SK-N-DZ (cell line): ENCODE measurements at regions not wholly inside any gene's neighbourhood (a gene's known extent, or its start where the extent isn't known, plus 50 kb on each side); places are given as distances from the start of the nearest gene placed in this dataset.

Source experiments
- DNase-seq: peaks from one replicate; pipeline ENCODE4 v3.0.0-alpha.2; 2015; ENCODE audit warnings: low spot score

DNA sequence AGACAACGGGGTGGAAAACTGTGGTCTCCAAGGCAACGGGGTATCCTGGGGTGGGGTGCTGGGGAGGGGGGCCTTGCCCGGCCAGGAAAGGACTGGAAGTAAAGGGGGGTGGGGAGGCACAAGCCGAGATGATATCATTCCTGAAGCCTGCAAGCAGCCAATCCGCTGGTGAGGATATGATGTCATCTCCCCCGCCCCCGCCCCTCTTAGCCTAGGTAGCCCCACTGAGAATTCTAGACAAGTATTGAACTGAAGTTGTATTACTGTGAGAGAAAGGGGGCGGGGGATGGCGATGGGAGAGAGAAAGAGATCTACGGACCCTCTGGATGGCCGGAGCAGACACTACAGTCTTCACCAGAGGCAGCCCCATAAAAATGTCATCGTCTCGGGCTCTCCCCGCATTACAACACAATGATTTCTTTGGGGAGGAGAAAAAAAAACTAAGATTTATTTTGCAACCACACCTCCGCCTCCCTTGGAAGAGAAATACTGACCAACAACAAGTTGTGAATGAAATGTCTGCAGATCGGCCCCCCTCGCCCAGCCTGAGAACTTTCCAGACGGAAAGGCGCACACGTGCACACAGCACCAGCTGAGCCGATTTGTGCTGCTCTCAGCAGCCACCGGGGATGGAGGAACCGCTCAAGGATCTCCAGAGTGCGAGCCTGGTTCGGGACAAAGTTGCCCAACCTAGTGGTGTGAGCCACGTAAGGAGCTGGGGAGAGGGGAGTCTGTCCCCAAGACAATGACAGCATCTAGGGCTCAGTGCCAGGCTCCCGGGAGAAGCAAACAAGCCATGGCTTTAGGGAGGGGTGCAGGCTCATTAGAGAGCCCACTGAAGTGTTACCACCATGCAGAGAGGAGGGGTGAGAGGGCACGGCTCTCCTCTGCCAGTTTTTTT lies 222.1 kb downstream of the SOX9 start:
- peak; percentile 49 for DNase-seq

DNA sequence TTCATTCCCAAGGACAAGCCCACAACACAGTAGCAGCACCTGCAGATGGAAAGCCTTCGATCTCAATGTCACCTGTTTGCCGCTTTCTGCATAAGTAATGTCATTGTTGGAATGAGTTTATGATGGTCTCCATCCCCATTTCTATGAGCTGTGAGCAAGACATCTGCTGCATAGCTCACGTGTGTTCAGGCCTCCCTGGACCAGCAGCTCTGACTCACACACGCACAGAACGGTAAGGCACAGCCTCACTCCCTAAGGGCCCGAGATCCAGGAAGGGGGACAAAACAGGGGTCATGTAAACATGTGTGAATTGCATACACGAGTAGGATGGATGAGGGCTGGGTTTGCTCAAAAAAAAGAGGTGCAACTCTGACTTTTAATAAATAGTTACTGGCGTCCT lies 223.1 kb downstream of the SOX9 start:
- no peak for DNase-seq

DNA sequence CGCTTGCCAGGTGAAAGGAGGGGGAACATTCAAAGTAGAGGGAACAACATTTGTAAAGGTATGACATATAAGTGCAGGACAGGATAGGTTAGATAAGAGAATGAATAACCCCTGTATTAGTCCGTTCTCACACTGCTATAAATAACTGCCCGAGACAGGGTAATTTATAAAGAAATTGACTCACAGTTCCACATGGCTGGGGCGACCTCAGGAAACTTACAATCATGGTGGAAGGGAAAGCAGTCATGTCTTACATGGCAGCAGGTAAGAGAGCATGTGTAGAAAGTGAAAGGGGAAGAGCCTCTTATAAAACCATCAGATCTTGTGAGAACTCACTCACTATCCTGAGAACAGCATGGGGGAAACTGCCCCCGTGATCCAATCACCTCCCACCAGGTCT lies 223.8 kb downstream of the SOX9 start:
- no peak for DNase-seq

DNA sequence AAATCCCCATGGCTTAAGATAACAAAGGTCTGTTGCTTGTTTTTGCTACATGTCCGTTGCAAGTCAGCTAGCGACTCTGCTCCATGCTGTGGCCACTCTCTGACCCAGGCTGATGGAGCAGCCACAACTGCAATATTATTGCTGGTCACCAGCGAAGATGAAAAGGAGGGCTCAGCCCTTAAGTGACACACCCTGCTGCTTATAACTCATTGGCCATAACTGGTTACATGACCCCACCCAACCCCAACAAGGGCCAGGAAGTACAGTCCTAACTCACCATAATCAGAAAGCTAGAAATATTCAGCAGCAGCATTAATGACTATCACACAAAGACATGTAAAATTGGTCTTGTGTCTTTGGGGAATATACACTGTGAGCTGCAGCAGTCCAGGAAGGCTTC lies 224.3 kb downstream of the SOX9 start:
- no peak for DNase-seq

DNA sequence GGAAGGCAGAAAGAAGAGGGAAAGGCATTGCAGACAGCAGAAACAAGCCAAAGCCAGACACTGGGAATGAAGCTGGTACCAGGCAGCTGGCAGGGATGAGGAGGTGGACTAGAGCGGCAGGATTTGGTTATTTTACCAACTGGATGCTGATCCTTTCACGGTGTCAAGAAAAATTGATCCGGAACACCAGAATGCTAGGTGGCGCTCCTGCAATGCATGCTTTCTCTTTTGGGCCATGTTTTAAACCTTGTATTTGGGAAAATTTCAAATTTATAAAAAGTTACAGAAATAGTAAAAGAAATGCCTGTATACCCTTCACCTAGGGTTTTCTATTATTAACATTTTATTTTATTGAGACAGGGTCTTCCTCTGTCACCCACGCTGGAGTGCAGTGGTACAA lies 224.7 kb downstream of the SOX9 start:
- DNase-seq: no peak

DNA sequence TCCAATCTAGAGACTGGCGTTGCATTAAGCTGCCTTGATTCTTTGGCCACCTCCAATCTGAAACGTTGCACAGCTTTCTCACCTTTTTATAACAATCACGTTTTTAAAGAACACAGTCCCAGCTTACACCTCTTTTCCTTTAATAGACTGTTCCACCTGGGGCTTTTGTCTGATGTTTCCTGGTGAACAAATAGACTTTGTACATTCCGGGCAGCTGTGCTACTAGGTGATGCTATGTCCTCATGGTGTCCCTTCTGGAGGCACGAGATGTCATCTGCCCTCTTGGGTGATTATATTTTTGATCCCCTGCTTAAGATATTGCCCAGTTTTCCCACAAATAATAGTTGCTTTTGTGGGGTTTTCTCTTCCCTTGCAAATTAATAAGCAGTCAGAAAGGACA lies 225.5 kb downstream of the SOX9 start:
- DNase-seq: no peak

DNA sequence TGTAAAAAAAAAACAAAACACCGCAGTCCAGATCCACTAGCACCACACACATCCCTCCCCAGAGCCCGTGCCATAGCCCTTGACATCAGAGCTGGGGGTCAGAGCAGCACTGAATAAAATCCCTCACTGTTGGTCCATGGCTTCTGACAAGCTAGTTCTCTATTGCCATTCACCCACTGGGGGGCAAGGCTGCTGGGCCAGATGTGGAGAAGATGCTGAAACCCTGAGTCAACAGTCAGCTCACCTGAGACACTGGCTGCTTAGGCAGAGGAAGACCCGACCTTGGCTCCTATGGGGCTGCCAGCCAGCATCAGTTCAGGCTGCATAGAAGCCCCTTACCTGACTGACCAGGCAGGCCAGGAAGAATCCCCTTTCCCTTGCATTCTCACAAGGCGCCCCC lies 228.2 kb downstream of the SOX9 start:
- no peak for DNase-seq

DNA sequence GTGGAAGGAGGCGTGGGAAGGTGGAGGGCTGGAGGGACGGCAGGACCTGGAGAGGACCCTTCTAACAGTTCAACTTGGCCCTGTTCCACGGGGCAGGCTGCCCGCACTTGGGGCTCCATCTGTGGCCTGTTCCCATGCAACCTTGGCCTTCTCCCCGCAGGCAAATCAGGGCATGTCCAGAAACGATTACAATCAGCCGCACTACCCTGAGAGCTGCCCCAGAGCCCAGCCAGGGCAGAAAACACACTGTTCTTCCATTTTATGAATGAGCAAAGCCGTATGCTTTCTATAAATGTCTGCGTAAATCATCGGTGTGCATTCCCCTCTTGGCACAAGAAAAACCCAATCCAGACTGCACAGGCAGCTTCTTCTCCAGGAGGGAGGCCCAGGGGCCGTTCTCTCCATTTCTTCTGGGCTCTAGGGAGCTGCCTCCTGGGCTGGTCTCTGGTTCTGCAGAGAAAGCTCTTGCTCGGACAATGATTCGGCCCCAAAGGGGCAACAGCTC lies 228.7 kb downstream of the SOX9 start:
- DNase-seq: peak; percentile 47

DNA sequence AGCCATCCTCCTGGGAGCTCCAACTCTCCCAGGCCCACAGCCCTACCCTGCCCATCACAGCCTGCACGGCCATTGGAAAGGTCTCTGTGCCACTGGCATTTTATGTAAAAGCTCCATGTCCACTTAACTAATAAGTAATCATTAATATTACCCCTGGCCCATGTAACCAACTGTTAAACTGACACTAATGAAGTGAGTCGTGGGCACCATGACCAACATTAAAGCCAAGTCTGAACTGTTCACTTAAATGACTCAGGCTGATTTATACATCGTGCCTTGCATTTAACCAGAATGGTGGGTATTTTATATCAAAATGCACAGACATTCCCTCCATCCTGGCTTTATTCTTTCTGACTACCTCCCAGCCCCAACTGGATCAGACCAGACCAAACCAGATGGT lies 229.3 kb downstream of the SOX9 start:
- DNase-seq: no peak

DNA sequence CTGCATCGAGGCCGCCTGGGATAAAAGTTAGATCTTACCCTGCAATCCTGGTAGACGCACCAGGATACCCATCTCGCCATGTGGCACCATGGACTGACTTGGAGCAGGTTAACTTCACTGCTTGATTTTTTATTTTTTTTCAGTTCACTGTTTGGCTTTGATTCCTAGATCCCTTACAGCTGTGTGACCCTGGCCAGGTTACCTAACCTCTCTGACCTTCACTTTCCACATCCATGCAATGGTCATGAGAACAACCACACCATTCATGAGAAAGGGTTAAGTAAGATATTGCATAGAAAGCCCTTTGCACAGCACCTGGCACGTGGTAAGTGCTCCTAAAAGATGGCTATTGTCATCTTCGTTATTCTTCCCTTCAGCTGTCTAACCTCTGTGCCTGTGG lies 230.5 kb downstream of the SOX9 start:
- no peak for DNase-seq

DNA sequence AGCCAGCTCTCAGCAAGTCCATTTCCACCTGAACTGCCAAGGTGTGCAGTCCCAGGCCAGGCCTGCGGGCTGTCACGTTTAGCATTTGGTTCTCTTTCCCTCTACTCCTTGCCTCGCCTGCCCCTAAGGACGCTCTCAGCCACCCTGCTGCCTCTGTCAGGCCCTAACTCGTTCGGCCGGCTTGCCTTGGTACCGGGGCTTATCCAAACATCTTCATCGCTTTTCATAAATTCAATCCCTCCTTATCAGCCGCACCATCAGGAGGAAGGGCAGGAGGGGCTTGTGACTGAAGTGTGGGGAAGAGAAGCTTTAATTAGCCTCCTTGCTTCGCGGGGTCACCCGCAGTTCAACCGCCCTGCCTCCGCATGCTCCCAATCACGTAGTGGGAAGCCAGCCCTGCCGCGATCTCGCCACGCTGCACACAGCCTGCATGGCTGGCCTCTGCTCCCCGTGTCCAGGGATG lies 231.1 kb downstream of the SOX9 start:
- DNase-seq: peak; percentile 78

DNA sequence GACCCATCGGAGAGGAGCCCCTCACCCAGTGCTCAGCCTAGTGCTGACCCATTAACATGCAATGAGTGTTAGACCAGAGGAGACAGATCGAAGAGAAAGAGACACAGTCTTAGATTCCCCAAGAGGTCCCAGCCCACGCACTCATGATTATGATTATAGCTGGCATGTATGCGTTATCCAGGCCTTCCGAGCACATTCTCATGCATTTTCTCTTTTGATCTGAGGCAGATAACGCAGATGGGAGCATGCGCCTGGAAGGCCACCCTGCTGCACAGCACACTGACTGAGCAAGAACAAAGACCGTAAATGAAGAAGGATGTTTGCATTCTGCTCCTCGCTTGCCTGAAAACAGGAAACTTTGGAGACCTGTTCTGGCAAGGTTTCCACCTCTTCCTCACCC lies 232.7 kb downstream of the SOX9 start:
- peak; percentile 87 for DNase-seq

DNA sequence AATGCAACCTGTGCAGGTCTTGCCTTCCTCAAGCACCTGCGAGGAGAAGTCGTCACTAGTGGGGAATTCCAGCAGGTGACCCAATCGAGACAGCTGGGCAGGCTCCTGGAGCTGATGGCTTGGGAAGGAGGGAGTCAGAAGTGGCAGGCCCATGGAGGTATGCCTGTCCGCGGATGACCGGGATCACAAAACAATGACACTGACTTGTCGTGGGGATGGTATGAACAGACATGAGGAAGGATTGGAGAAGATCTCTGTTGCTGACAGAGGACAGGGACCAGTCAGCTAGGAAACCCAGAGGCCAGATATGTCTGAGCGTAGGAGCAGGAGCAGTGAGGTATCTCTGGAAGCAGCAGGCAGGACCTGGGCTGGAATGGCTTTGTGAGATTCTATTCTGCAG lies 233.3 kb downstream of the SOX9 start:
- peak; percentile 65 for DNase-seq

DNA sequence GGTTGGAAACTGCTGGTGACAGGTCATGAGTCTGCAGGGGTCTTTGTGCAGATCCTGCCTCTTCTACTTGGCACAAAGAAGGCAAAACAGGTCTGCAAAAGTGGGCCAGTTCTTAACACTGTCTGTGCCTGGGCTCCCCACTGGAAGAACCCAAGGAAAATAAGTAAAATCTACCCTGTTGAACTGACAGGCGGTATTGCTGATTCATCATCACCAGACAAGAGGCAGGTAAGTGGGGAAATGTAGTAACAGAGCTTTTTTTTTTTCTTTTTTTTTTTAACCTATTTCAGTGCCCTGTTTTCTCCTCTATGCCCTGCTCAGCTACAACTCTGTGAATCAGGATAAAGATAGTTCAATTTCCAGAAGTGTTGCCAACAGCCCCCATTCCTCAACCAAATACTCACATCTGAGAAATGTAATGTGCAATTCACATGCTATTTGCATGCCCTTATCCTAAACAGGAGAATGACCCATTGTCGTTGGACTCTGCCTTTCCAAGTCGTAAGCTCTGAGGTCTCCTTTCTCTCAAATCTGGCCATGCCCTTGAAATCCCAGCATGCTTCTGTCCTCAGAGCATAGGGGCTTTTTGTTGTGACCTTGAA lies 237.0 kb downstream of the SOX9 start:
- no peak for DNase-seq

DNA sequence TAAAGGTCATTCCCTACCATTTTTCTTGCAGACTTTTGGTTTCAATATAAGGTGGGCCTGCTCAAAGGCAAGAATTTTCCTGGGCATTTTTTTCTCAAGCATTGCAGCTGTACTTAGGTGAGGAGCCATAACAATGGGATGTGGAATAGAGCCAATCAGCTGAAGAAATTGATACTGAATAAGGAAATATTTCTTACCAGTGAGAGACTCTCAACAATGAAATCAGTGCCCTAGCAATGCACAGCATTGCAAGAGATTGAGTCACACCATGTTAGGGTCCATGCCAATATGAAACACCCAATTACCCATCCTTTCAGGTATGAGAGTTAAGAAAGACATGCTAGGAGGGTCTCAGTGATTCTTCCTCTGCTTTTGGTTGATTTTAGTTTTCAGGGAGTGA lies 237.6 kb downstream of the SOX9 start:
- no peak for DNase-seq

DNA sequence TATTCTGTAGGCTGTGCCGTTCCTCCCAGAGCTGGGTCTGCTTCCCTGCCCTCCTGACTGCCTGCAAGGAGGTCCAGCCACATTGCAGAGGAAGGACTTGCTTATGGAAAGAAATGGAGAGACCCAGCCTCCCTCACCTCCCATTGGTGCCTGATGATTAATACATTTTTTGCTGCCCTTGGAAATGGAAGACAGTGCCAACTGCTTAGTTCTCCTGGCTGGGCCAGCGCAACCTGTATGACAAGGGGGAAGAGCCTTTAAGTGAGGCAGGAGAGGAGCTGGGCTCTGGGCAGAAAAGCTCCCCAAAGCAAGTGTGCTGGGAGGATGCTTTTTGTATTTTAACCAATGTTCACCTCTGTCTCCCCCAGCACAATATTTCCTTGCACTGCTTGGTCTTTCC lies 238.5 kb downstream of the SOX9 start:
- no peak for DNase-seq

DNA sequence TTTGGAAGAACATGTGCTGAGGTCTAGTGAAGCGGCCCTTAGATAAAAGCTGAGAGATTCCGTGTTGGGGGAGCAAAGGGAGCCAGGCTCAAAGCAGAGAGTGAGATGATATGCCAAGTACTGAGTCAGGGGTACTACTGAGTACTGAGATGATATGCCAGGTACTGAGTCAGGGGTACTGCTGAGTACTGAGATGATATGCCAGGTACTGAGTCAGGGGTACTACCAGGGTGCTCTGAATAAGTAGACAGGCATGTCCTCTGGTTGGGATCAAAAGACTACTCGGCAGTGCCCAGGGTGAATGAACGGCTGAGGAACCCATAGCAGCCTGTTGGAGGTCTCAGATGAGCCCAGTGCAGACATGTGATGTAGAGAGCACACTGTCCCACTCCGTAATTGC lies 239.0 kb downstream of the SOX9 start:
- DNase-seq: no peak

DNA sequence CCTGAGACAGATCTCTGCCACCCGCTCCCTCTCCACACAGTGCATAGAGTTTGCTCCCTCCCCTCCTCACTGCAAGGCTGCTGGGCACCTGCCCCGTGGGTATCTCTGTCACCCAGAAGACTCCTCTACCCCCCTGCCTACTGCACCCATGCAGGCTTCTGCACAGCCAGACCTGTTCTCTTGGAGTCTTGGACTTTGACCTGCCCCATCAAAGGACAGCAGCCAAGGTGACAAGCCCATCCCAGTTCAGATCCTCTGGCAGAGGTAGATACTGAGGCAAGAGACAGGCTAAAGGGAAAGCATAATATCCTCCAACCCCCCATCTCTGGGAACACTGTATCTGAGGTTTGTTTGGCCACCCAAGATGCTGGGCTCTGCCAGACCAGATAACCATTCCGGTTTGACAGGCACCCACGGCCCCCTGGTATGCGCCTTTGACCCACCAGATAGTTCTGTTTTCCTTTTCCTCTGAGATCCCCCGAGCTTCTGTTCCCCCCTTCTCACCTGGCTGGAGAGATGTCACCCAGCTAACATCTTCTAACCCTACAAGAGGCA lies 239.6 kb downstream of the SOX9 start:
- no peak for DNase-seq

DNA sequence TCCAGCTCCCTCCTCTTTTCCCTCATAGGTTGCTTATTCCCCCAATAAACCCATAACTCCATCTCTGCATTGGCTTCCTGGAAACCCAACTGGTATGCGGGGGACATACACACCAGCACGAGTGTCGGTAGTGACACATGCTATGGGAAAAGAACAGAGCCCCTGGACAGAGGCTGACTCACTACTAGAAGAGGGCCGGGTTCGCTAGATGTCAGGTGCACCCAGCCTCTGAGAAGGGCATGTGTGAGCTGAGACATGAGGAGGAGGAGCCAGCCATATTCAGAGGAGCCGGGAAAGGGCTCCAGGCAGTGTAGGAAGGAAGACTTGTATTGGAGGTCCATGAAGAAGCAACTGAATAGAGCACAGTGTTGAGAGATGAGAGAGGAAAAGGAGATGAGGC lies 241.1 kb downstream of the SOX9 start:
- no peak for DNase-seq

DNA sequence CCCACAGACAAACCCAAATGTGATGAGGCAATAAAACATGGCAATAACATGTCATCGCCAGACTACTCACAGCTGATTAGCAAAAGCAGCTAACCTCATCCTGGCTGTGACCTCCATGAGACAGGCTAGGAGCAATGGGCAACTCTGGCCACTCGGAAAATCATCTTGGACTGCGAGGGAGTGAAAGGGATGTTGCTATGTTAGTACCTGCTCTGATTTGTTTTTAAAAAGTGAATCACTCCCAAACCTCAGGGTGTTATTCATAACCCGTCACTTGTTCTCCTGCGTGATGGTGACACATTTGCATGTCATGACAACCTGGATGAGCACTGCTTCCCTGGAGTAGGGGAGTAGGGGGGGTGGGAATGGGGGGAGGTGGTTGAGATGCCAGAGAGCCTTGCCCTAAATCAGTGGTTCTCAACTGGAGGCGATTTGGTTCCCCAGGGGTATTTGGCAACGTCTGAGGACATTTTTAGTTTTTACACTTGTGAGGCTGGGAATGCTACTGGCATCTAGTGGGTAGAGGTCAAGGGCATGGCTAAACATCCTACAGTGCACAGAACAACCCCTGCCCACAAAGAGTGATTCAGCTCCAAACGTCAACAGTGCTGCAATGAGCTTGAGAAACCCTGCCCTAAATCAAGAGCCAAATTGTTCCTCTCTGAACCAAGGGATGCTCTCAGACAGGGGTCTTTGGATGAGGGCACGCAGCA lies 241.7 kb downstream of the SOX9 start:
- DNase-seq: no peak

DNA sequence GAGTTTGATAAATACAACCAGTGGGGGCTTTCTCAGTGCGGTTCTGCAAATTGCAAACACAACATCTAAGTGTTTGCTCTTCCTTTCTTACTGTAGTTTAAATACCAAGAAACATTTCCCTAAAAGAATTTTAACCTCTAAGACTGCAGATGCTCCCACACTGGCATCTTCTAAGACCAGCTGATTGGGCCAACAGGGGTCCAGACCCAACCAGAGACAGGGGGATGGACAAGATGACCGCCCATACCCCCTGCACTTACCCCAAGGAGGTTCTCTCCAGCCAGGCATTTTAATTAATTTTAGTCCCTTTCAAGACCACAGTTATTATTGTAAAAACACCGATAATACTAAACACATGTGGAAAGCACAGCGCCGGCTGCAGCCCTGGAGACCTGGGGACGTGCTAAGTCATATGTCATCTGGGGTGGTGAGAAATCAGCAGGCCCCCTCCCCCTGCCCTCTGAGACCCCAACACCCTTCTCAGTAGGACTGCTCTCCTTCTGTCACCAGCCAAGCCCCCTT lies 242.3 kb downstream of the SOX9 start:
- peak; percentile 53 for DNase-seq

DNA sequence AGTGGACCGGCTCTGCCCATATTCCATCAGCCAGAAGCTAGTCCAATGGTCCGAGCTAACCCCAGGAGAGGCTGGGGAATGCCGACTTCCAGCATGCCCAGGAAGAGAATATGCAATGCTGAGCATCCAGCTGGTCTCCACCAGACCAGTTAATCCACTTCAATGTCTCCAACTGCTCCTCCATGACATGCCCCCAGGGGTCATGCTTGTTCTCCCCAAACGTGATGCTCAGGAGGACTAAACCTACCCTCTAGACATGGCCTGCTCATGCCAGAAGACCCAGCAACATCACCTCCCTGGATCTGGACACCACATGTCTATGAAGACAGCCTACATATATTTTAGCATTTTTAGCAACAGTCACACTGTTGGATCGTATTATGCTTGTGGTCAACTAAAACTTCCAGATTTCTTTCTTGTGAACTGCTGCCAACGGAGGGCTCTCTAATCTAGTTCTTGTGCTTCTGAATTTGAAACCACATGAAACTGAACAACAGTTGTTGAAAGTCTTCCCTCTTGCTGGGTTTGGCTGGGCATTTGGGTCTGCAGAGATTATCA lies 245.1 kb downstream of the SOX9 start:
- DNase-seq: no peak
